ENCODE measurements at regions not wholly inside any gene's neighbourhood (a gene's known extent, or its start where the extent isn't known, plus 50 kb on each side); places are given as distances from the start of the nearest gene placed in this dataset.

GRCh38 chr7:68994841-68995240, 603.4 kb upstream of the AUTS2 start:
- Histone ChIP-seq H3K4me3 (no peak overlapping the region), H3K27ac (no peak overlapping the region), H3K9me3 (no peaks in the 10 kb centered on the region), H3K4me1 (no peaks in the 10 kb centered on the region), H3K27me3 (no peaks in the 10 kb centered on the region), H3K36me3 (no peaks in the 10 kb centered on the region)
- TF ChIP-seq CTCF (IDR thresholded peaks at IDR 0.05) = no peak
- intact Hi-C loops (cut with DNase I) = no loop called here
- no peak for DNase-seq (ENCODE audit: low spot score in 2 of 2)

DNA sequence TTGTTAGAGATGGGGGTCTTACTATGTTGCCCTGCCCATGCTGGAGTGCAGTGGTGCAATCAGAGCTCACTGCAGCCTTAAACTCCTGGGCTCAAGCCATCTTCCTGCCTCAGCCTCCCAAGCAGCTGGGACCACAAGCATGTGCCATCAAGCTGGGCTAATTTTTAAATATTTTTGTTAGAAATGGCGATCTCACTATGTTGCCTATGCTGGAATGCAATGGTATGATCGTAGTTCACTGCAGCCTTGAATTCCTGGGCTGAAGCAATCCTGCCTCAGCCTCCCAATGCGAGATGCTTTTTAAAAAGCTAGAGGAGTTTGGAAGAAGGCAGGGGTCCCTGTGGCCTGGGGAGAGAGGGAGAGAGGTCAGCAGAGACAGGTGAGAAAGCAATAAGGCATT, 600.1 kb upstream of the AUTS2 start:
- H3K9me3 ChIP-seq = peaks cover 14 to 27% of the 10 kb centered on the region in 2 donors
- intact Hi-C loops (cut with DNase I) = no loop called here
- H3K4me3 ChIP-seq = no peak overlapping the region
- TF ChIP-seq CTCF (IDR thresholded peaks at IDR 0.05) = no peak
- H3K4me1 ChIP-seq = no peaks in the 10 kb centered on the region
- no peaks in the 10 kb centered on the region for H3K27me3 ChIP-seq
- DNase-seq (ENCODE audit: low spot score in 2 of 2) = no peak
- no peak overlapping the region for H3K27ac ChIP-seq
- H3K36me3 ChIP-seq = no peaks in the 10 kb centered on the region

DNA sequence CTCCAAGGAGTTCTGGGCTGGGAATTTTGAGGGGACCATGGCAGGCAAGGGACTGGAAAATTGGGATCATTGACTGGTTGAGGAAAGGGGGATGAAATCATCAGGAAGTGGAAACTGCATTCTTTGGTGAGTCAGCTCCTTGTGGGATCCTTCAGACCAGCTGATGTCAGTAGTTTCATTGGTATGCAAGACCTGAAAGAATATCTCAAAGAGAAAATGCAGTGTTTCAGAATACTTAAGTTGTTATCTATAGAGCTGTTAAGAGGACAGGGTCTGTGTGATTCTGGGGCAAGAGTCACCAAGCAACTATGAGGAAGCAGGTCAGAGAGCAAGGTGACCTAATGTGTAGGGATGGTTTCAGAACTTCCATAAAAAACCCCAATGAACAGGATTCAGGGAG, 595.9 kb upstream of the AUTS2 start:
- Histone ChIP-seq H3K4me3 (no peak overlapping the region), H3K27ac (no peak overlapping the region), H3K36me3 (no peaks in the 10 kb centered on the region), H3K4me1 (no peaks in the 10 kb centered on the region), H3K9me3 (peaks cover 14 to 27% of the 10 kb centered on the region in 2 donors), H3K27me3 (no peaks in the 10 kb centered on the region)
- intact Hi-C loops (cut with DNase I) = no loop called here
- no peak for DNase-seq (ENCODE audit: low spot score in 2 of 2)
- TF ChIP-seq CTCF (IDR thresholded peaks at IDR 0.05) = no peak

DNA sequence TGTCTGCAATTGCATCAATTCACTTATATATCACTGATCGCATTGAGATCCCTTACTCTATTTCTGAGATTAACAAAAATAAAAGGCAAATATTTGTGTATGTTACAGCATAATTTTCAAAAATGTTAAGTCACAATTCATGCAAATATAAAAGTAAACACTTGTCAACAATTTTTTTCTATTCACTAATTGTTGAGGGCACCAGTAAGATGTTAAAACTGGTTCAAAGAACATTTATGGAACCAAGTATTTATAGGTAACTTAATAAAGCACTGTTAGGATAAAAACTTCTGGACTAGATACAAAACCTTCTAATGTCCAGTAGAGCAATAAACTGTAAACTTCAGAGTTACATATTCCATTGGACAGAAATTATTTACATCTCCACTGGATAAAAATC, 586.1 kb upstream of the AUTS2 start:
- intact Hi-C loops (cut with DNase I) = no loop called here
- H3K4me1 ChIP-seq = no peaks in the 10 kb centered on the region
- H3K27ac ChIP-seq = no peak overlapping the region
- no peak for DNase-seq (ENCODE audit: low spot score in 2 of 2)
- H3K36me3 ChIP-seq = no peaks in the 10 kb centered on the region
- no peaks in the 10 kb centered on the region for H3K27me3 ChIP-seq
- H3K4me3 ChIP-seq = no peak overlapping the region
- no peak for TF ChIP-seq CTCF (IDR thresholded peaks at IDR 0.05)
- no peaks in the 10 kb centered on the region for H3K9me3 ChIP-seq

DNA sequence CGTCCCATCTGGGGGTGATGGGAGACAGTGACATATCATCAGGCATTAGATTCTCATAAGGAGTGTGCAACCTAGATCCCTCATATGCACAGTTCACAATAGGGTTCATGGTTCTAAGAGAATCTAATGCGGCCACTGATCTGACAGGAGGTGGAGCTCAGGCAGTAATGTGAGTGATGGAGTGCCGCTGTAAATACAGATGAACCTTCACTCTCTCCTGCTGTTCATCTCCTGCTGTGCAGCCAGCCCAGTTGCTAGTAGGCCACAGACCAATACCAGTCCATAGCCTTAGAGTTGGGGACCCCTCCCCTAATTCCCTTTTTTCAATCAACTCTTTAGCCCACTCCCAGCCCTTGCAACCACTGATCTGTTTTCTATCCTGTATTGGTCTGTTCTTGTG, 581.1 kb upstream of the AUTS2 start:
- peaks cover 10 to 19% of the 10 kb centered on the region in 2 donors for H3K9me3 ChIP-seq
- TF ChIP-seq CTCF (IDR thresholded peaks at IDR 0.05) = no peak
- H3K27ac ChIP-seq = no peak overlapping the region
- no peaks in the 10 kb centered on the region for H3K36me3 ChIP-seq
- no peak overlapping the region for H3K4me3 ChIP-seq
- H3K4me1 ChIP-seq = no peaks in the 10 kb centered on the region
- H3K27me3 ChIP-seq = no peaks in the 10 kb centered on the region
- intact Hi-C loops (cut with DNase I) = no loop called here
- DNase-seq (ENCODE audit: low spot score in 2 of 2) = no peak

DNA sequence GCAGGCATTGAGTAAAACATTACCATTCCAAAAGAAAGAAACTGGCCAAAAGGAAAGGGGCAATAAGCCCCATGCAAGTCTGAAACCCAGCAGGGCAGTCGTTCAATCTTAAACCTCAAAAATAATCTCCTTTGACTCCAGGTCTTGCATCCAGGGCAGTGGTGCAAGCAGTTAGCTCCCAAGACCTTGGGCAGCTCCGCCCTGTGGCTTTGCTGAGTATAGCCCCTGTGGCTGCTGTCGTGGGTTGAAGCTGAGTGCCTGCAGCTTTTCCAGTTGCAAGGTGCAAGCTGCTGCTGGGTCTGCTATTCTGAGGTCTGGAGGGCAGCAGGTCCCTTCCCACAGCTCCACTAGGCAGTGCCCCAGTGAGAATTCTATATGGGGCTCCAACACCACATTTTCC, 580.1 kb upstream of the AUTS2 start:
- DNase-seq (ENCODE audit: low spot score in 2 of 2) = no peak
- Histone ChIP-seq H3K9me3 (peaks cover 10 to 19% of the 10 kb centered on the region in 2 donors), H3K27ac (no peak overlapping the region), H3K36me3 (no peaks in the 10 kb centered on the region), H3K4me1 (no peaks in the 10 kb centered on the region), H3K27me3 (no peaks in the 10 kb centered on the region), H3K4me3 (no peak overlapping the region)
- no peak for TF ChIP-seq CTCF (IDR thresholded peaks at IDR 0.05)
- intact Hi-C loops (cut with DNase I) = no loop called here
